ENCODE measurements at regions not wholly inside any gene's neighbourhood (a gene's known extent, or its start where the extent isn't known, plus 50 kb on each side); places are given as distances from the start of the nearest gene placed in this dataset.

DNA sequence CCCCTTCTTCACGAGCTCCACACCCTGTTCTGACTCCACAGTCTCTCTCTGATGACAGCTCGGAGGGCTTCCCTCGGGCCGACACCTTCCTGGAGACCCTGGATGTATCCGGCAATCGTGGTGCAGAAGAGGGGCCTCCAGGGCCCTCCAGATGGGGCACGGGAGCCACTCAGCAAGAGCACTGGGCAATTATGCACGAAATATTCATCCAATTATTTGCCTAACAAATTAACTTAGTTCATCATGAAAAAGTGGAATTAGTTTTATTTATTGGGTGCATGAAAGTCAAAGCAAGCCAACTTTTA lies 277.3 kb upstream of the HDAC4 start (continued):
- TF ChIP-seq, protein P1, sequence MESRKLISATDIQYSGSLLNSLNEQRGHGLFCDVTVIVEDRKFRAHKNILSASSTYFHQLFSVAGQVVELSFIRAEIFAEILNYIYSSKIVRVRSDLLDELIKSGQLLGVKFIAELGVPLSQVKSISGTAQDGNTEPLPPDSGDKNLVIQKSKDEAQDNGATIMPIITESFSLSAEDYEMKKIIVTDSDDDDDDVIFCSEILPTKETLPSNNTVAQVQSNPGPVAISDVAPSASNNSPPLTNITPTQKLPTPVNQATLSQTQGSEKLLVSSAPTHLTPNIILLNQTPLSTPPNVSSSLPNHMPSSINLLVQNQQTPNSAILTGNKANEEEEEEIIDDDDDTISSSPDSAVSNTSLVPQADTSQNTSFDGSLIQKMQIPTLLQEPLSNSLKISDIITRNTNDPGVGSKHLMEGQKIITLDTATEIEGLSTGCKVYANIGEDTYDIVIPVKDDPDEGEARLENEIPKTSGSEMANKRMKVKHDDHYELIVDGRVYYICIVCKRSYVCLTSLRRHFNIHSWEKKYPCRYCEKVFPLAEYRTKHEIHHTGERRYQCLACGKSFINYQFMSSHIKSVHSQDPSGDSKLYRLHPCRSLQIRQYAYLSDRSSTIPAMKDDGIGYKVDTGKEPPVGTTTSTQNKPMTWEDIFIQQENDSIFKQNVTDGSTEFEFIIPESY (IDR thresholded peaks at IDR 0.05): no peak
- TF ChIP-seq ZZZ3 (IDR thresholded peaks at IDR 0.05; ENCODE audit: control insufficient read depth, insufficient read length, low read depth) (no peak), FOXM1 (IDR thresholded peaks at IDR 0.05; ENCODE audit: low read depth, low read length) (no peak), RCOR1 (conservative IDR thresholded peaks at IDR 0.05; ENCODE audit: low read depth, low read length) (no peak), TCF7 (IDR thresholded peaks at IDR 0.05; ENCODE audit: borderline replicate concordance) (no peak), GABPA (IDR thresholded peaks at IDR 0.05; ENCODE audit: low read depth) (no peak), MEF2A (IDR thresholded peaks at IDR 0.05; ENCODE audit: insufficient read depth, low read depth, low read length) (no peak), HCFC1 (IDR thresholded peaks at IDR 0.05; ENCODE audit: low read length) (no peak), ZNF207 (IDR thresholded peaks at IDR 0.05; ENCODE audit: borderline replicate concordance) (no peak)
- TF ChIP-seq, protein P2, sequence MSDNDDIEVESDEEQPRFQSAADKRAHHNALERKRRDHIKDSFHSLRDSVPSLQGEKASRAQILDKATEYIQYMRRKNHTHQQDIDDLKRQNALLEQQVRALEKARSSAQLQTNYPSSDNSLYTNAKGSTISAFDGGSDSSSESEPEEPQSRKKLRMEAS (IDR thresholded peaks at IDR 0.05; ENCODE audit: low read depth, low read length): no peak
- TF ChIP-seq, protein P3, sequence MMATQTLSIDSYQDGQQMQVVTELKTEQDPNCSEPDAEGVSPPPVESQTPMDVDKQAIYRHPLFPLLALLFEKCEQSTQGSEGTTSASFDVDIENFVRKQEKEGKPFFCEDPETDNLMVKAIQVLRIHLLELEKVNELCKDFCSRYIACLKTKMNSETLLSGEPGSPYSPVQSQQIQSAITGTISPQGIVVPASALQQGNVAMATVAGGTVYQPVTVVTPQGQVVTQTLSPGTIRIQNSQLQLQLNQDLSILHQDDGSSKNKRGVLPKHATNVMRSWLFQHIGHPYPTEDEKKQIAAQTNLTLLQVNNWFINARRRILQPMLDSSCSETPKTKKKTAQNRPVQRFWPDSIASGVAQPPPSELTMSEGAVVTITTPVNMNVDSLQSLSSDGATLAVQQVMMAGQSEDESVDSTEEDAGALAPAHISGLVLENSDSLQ (IDR thresholded peaks at IDR 0.05): no peak

All from GM12878 (cell line).